ENCODE measurements at regions not wholly inside any gene's neighbourhood (a gene's known extent, or its start where the extent isn't known, plus 50 kb on each side); places are given as distances from the start of the nearest gene placed in this dataset.

- Histone ChIP-seq H3K79me1 (ENCODE audit: low read depth, low read length) (no peaks in the 10 kb centered on the region), H3K27ac (ENCODE audit: low read depth, low read length) (no peak overlapping the region), H3K4me2 (ENCODE audit: insufficient read depth in 1 of 2, low read depth in 2 of 2, low read length in 2 of 2) (no peak overlapping the region), H2AK5ac (ENCODE audit: low read depth, low read length) (no peak overlapping the region), H2BK15ac (ENCODE audit: low read length) (0 out of 2 replicates have a peak overlapping the region, but pooled peaks have one; percentile 32), H4K5ac (ENCODE audit: insufficient read length, low read depth, low read length) (no peak overlapping the region), H3K18ac (ENCODE audit: extremely low read depth, low read length) (no peak overlapping the region), H3K36me3 (ENCODE audit: control insufficient read depth in 2 of 4, insufficient read depth in 4 of 4, low read length in 3 of 4) (no peaks in the 10 kb centered on the region), H3K4me3 (ENCODE audit: extremely low read depth in 1 of 4, insufficient read depth in 2 of 4, low read depth in 3 of 4, low read length in 4 of 4) (no peak overlapping the region), H3K27me3 (replicated peaks in 1 of 4; ENCODE audit: control insufficient read depth in 3 of 4, extremely low read depth in 1 of 4, insufficient read depth in 3 of 4, low read length in 3 of 4) (no peaks in the 10 kb centered on the region), H3K23me2 (ENCODE audit: low read depth, low read length) (no peaks in the 10 kb centered on the region), H3K9ac (replicated peaks in 1 of 4; ENCODE audit: extremely low read depth in 1 of 4, low read depth in 3 of 4, low read length in 3 of 4) (no peak overlapping the region), H3K56ac (replicated peaks; ENCODE audit: insufficient read length, low read depth, low read length) (no peak overlapping the region), H3K79me2 (ENCODE audit: control insufficient read depth in 1 of 2, insufficient read depth in 2 of 2, low read length in 2 of 2) (no peaks in the 10 kb centered on the region), H2BK12ac (ENCODE audit: low read depth, low read length) (no peak overlapping the region), H3K9me3 (ENCODE audit: insufficient read depth in 2 of 2, low read depth in 1 of 2, low read length in 1 of 2) (peaks cover 0 to 4% of the 10 kb centered on the region in 2 experiments; a peak in 1 of 4 replicates), H3K4ac (replicated peaks; ENCODE audit: insufficient read length, low read depth, low read length) (no peak overlapping the region), H2BK20ac (ENCODE audit: low read length) (no peak overlapping the region), H4K20me1 (replicated peaks in 1 of 2; ENCODE audit: control insufficient read depth in 1 of 2, insufficient read depth in 2 of 2, low read length in 2 of 2) (no peaks in the 10 kb centered on the region), H2BK120ac (replicated peaks; ENCODE audit: low read depth, low read length) (no peak overlapping the region), H3K14ac (ENCODE audit: insufficient read length) (no peak overlapping the region), H2BK5ac (ENCODE audit: low read depth, low read length) (no peak overlapping the region; the same call in 1 of the 2 replicates), H4K8ac (ENCODE audit: extremely low read depth, insufficient read depth, low read length) (no peak overlapping the region), H4K91ac (replicated peaks; ENCODE audit: insufficient read length, low read length) (no peak overlapping the region), H2AFZ (ENCODE audit: low read length) (peak overlapping the region; percentile 94; the same call in 1 of the 2 replicates), H3K23ac (ENCODE audit: insufficient read length) (no peak overlapping the region), H3K4me1 (replicated peaks in 1 of 4; ENCODE audit: control insufficient read depth in 3 of 4, insufficient read depth in 4 of 4, low read length in 3 of 4) (no peaks in the 10 kb centered on the region; a peak in 2 of 7 replicates)
- ChIA-PET CTCF (ENCODE audit: partially characterized antibody) (interaction anchor here (0.6 to 4.5 kb wide), 12 partner anchors 8 to 500 kb away, joined by 3 to 24 read pairs (median 3); no protein-coding TSS in a partner anchor), POLR2A (ENCODE audit: partially characterized antibody) (interaction anchor here (0.6 to 2.2 kb wide), 2 partner anchors 40 to 126 kb away, joined by 4 to 9 read pairs; no protein-coding TSS in a partner anchor)
- WGBS, 2 experiments (ENCODE audit: extremely low coverage in 1 of 2, insufficient coverage in 1 of 2, insufficient read length in 1 of 2, insufficient replicate concordance in 2 of 2, low coverage in 1 of 2, low lambda C conversion rate in 2 of 2, missing lambda C conversion rate in 1 of 2): 81% methylated on average over 3 of the region's 3 CpGs; no CpG with 5 or more reads in 1 of the 2 experiments
- DNase-seq (ENCODE audit: low read depth in 1 of 2, low spot score in 2 of 2) (no peak), FAIRE-seq (no peak)
- no peak for TF ChIP-seq CHD1 (IDR thresholded peaks at IDR 0.05; ENCODE audit: low read depth, low read length)
- no peak for TF ChIP-seq ZNF274 (IDR thresholded peaks at IDR 0.05; ENCODE audit: borderline replicate concordance, extremely low read depth, low read length)
- TF ChIP-seq SP2 (IDR thresholded peaks at IDR 0.05; ENCODE audit: low read length): no peak
- TF ChIP-seq SIN3A (conservative IDR thresholded peaks at IDR 0.05 in 1 of 2, IDR thresholded peaks at IDR 0.05 in 1 of 2; ENCODE audit: low read depth in 1 of 2, low read length in 2 of 2): no peak
- no peak for TF ChIP-seq NANOG (IDR thresholded peaks at IDR 0.05; ENCODE audit: insufficient read depth, low read depth, low read length, poor library complexity, severe bottlenecking)
- no peak for TF ChIP-seq POLR2A (IDR thresholded peaks at IDR 0.05; ENCODE audit: control extremely low read depth in 1 of 2, low read depth in 2 of 2, low read length in 2 of 2)
- no peak for TF ChIP-seq SAP30 (IDR thresholded peaks at IDR 0.05; ENCODE audit: insufficient read depth, insufficient replicate concordance, low read length)
- TF ChIP-seq NRF1 (IDR thresholded peaks at IDR 0.05; ENCODE audit: low read depth, low read length): no peak
- TF ChIP-seq CTBP2 (IDR thresholded peaks at IDR 0.05; ENCODE audit: borderline replicate concordance, insufficient read depth, insufficient read length, low read length): no peak
- no peak for TF ChIP-seq CHD2 (IDR thresholded peaks at IDR 0.05; ENCODE audit: low read length)
- TF ChIP-seq SP1 (IDR thresholded peaks at IDR 0.05; ENCODE audit: low read depth, low read length): no peak
- TF ChIP-seq CTCF (IDR thresholded peaks at IDR 0.05; ENCODE audit: control extremely low read depth in 1 of 3, insufficient read depth in 1 of 3, low read depth in 1 of 3, low read length in 3 of 3): no peak
Observed at GRCh38 chr21:31599013-31599412, 60.5 kb upstream of the SOD1 start.
